GM12878 (cell line): ENCODE measurements at regions not wholly inside any gene's neighbourhood (a gene's known extent, or its start where the extent isn't known, plus 50 kb on each side); places are given as distances from the start of the nearest gene placed in this dataset.

Source experiments
- ATAC-seq: fragments of 200-7000 bp; cut with Tn5 transposase; 3 replicates; pipeline ENCODE4 v1.9.1; 2020; ENCODE audit warnings: mild to moderate bottlenecking, moderate library complexity
- BruUV-seq: library from RNA; stranded (reverse); fragments of 400-500 nt; replicated peaks from 2 replicates; lab custom pipeline; 2021; lab: Mats Ljungman, UMichigan
- CTCF ChIA-PET: fragments of 300-600 bp; sonication (Branson Sonifier 250); formaldehyde crosslinking; extraction: SDS; loops from one replicate; lab custom pipeline; 2021; ENCODE audit warnings: inconsistent platforms; lab: Yijun Ruan, JAX
- POLR2A ChIA-PET: fragments of 350-600 bp; formaldehyde crosslinking; extraction: SDS; loops from one replicate; lab custom pipeline; 2021; ENCODE audit warnings: inconsistent platforms; lab: Charles Lee
- RAD21 ChIA-PET: fragments of 300-600 bp; sonication (Branson Sonifier 250); formaldehyde crosslinking; loops from one replicate; lab custom pipeline; 2023; ENCODE audit warnings: antibody characterized with exemption; ENCODE audit not compliant: unreplicated experiment; lab: Charles Lee
- SMC1A ChIA-PET: fragments of 300-600 bp; sonication (Branson Sonifier 250); formaldehyde crosslinking; loops from one replicate; lab custom pipeline; 2023; ENCODE audit not compliant: unreplicated experiment, uncharacterized antibody; lab: Charles Lee
- DNase-seq: peaks from one replicate; pipeline ENCODE4 v3.0.0-alpha.2; 2011; ENCODE audit warnings: low read depth, low spot score
- FAIRE-seq: peaks from 3 replicates; lab custom pipeline; 2011; peaks lifted over from hg19 to GRCh38; lab: Jason Lieb, UNC
- H2AFZ ChIP-seq: 2 replicates; pipeline ENCODE4 v1.6.0; 2011; ENCODE audit warnings: low read depth, low read length, control low read depth; ENCODE audit not compliant: control insufficient read depth
- H3K27ac ChIP-seq: 2 replicates; pipeline ENCODE4 v1.5.1; 2011; ENCODE audit warnings: control low read depth; ENCODE audit not compliant: control insufficient read depth, insufficient read depth
- H3K27me3 ChIP-seq, 2 experiments: replicated peaks in 1 of 2; 2 replicates each; pipeline versions ENCODE4 v1.6.0 to v1.6.1; 2011; ENCODE audit warnings: low read length in 1 of 2; ENCODE audit not compliant: control insufficient read depth in 2 of 2, insufficient read depth in 2 of 2
- H3K36me3 ChIP-seq, 2 experiments: 2 replicates each; pipeline ENCODE4 v1.5.1; 2011; ENCODE audit warnings: low read length in 1 of 2; ENCODE audit not compliant: control insufficient read depth in 2 of 2, insufficient read depth in 2 of 2
- H3K4me1 ChIP-seq: 2 replicates; pipeline ENCODE4 v1.6.1; 2011; ENCODE audit warnings: mild to moderate bottlenecking, low read length, moderate library complexity, mixed read lengths; ENCODE audit not compliant: control insufficient read depth, insufficient read depth
- H3K4me2 ChIP-seq: 2 replicates; pipeline ENCODE4 v1.6.0; 2011; ENCODE audit warnings: control low read depth; ENCODE audit not compliant: control insufficient read depth, insufficient read depth
- H3K4me3 ChIP-seq: fragments of 200-600 bp; sonication (generic); 2 replicates; pipeline ENCODE4 v1.5.1; 2016
- H3K79me2 ChIP-seq: 2 replicates; pipeline ENCODE4 v1.6.0; 2011; ENCODE audit warnings: low read length; ENCODE audit not compliant: control insufficient read depth, insufficient read depth
- H3K9ac ChIP-seq: 2 replicates; pipeline ENCODE4 v1.8.0; 2011; ENCODE audit warnings: low read length, control low read depth, mixed read lengths; ENCODE audit not compliant: control insufficient read depth, insufficient read depth
- H3K9me3 ChIP-seq: replicated peaks from 3 replicates; pipeline ENCODE4 v1.5.1; 2011; ENCODE audit warnings: mild to moderate bottlenecking, low read length; ENCODE audit not compliant: control insufficient read depth, insufficient read depth
- H4K20me1 ChIP-seq: 2 replicates; pipeline ENCODE4 v1.6.0; 2011; ENCODE audit not compliant: control insufficient read depth, insufficient read depth
- CHD1 ChIP-seq: IDR thresholded peaks from 2 replicates; pipeline ENCODE4 v1.6.1; 2012; ENCODE audit warnings: low read depth, low read length, improper control_type of control experiment
- FOXM1 ChIP-seq: IDR thresholded peaks from 2 replicates; pipeline ENCODE4 v1.6.1; 2012; ENCODE audit warnings: low read depth, mild to moderate bottlenecking, inconsistent platforms, low read length, moderate library complexity
- HCFC1 ChIP-seq: fragments of 150-350 bp; IDR thresholded peaks from 2 replicates; pipeline ENCODE4 v1.6.1; 2014; ENCODE audit warnings: low read length
- JUNB ChIP-seq: IDR thresholded peaks from 2 replicates; pipeline ENCODE4 v1.6.1; 2016; ENCODE audit warnings: antibody characterized with exemption, mild to moderate bottlenecking
- KDM1A ChIP-seq: fragments of 200-600 bp; sonication (generic); IDR thresholded peaks from 2 replicates; pipeline ENCODE4 v1.6.1; 2016; ENCODE audit warnings: borderline replicate concordance
- MYB ChIP-seq: fragments of 150-350 bp; IDR thresholded peaks from 2 replicates; pipeline ENCODE4 v1.6.1; 2014; ENCODE audit warnings: mild to moderate bottlenecking, low read depth, low read length, borderline replicate concordance
- NR2C1 ChIP-seq: fragments of 450-650 bp; IDR thresholded peaks from 2 replicates; pipeline ENCODE4 v1.6.1; 2017; ENCODE audit warnings: antibody characterized with exemption, mild to moderate bottlenecking, moderate library complexity
- PBX3 ChIP-seq: IDR thresholded peaks from 2 replicates; pipeline ENCODE4 v1.6.1; 2011; ENCODE audit warnings: mild to moderate bottlenecking, low read depth, low read length, moderate library complexity; ENCODE audit not compliant: insufficient replicate concordance
- POLR2AphosphoS5 ChIP-seq: IDR thresholded peaks from 2 replicates; pipeline ENCODE4 v1.6.1; 2011; ENCODE audit warnings: mild to moderate bottlenecking, low read length, inconsistent platforms
- RCOR1 ChIP-seq: conservative IDR thresholded peaks from 2 replicates; pipeline ENCODE4 v1.6.1; 2012; ENCODE audit warnings: low read depth, low read length, improper control_type of control experiment
- RFX5 ChIP-seq: IDR thresholded peaks from 2 replicates; pipeline ENCODE4 v1.6.1; 2011; ENCODE audit warnings: low read depth, low read length, improper control_type of control experiment
- SMARCA5 ChIP-seq: fragments of 450-650 bp; IDR thresholded peaks from 2 replicates; pipeline ENCODE4 v1.6.1; 2017; ENCODE audit warnings: mild to moderate bottlenecking
- SREBF1 ChIP-seq: IDR thresholded peaks from 2 replicates; pipeline ENCODE4 v1.6.1; 2012; ENCODE audit warnings: mild to moderate bottlenecking, low read length
- STAT1 ChIP-seq: fragments of 450-650 bp; conservative IDR thresholded peaks from 2 replicates; pipeline ENCODE4 v1.6.1; 2014; ENCODE audit warnings: antibody characterized with exemption, mild to moderate bottlenecking
- USF2 ChIP-seq: IDR thresholded peaks from 2 replicates; pipeline ENCODE4 v1.6.1; 2011; ENCODE audit warnings: low read depth, low read length, improper control_type of control experiment, borderline replicate concordance
- WGBS: methylation state at CpG from one replicate; pipeline ENCODE4 v1.1.6; 2016; ENCODE audit warnings: low lambda C conversion rate; ENCODE audit not compliant: insufficient replicate concordance, insufficient coverage; ENCODE audit errors: missing lambda C conversion rate; 5-methylcytosine and 5-hydroxymethylcytosine counted together
- in situ Hi-C: fragments of 300-500 bp; cut with MboI; formaldehyde crosslinking; loops from 9 replicates; pipeline ENCODE4 v1.14.3; 2018; ENCODE audit warnings: mixed read lengths
- intact Hi-C: fragments of 100-400 bp; cut with micrococcal nuclease; formaldehyde crosslinking; loops from one replicate; pipeline ENCODE4 v1.14.2; 2022; ENCODE audit not compliant: unreplicated experiment
- TF ChIP-seq, protein P1 (sequence below): fragments of 450-650 bp; conservative IDR thresholded peaks from 2 replicates; pipeline ENCODE4 v1.6.1; 2017; ENCODE audit warnings: mild to moderate bottlenecking, moderate library complexity
- TF ChIP-seq, protein P2 (sequence below): IDR thresholded peaks from 2 replicates; pipeline ENCODE4 v1.6.1; 2012; ENCODE audit warnings: low read length, inconsistent platforms

GRCh38 chr6:167703781-167704180, 122.9 kb upstream of the AFDN start:
- Histone ChIP-seq H3K27ac (no peak overlapping the region), H2AFZ (no peak overlapping the region), H4K20me1 (no peaks in the 10 kb centered on the region), H3K4me1 (peaks cover 19% of the 10 kb centered on the region), H3K9ac (no peak overlapping the region), H3K79me2 (no peaks in the 10 kb centered on the region), H3K27me3 (peaks cover 5 to 6% of the 10 kb centered on the region in 2 experiments), H3K4me2 (no peak overlapping the region), H3K4me3 (no peak overlapping the region), H3K36me3 (no peaks in the 10 kb centered on the region), H3K9me3 (no peaks in the 10 kb centered on the region)
- 76% methylated on average over 9 of the region's 10 CpGs for WGBS
- intact Hi-C loops, result no loop called here
- ChIA-PET CTCF (no interaction called here), POLR2A (interaction anchor here (0.6 kb wide), 1 partner anchor 127 kb away, joined by 3 read pairs; no protein-coding TSS in a partner anchor), SMC1A (no interaction called here), RAD21 (no interaction called here)
- in situ Hi-C loops, result no loop called here
- no peak for TF ChIP-seq USF2
- TF ChIP-seq FOXM1, result no peak
- TF ChIP-seq, protein P1, sequence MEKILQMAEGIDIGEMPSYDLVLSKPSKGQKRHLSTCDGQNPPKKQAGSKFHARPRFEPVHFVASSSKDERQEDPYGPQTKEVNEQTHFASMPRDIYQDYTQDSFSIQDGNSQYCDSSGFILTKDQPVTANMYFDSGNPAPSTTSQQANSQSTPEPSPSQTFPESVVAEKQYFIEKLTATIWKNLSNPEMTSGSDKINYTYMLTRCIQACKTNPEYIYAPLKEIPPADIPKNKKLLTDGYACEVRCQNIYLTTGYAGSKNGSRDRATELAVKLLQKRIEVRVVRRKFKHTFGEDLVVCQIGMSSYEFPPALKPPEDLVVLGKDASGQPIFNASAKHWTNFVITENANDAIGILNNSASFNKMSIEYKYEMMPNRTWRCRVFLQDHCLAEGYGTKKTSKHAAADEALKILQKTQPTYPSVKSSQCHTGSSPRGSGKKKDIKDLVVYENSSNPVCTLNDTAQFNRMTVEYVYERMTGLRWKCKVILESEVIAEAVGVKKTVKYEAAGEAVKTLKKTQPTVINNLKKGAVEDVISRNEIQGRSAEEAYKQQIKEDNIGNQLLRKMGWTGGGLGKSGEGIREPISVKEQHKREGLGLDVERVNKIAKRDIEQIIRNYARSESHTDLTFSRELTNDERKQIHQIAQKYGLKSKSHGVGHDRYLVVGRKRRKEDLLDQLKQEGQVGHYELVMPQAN, result no peak
- TF ChIP-seq MYB, result no peak
- no peak for TF ChIP-seq SREBF1
- no peak for TF ChIP-seq NR2C1
- no peak for TF ChIP-seq CHD1
- no peak for TF ChIP-seq POLR2AphosphoS5
- TF ChIP-seq HCFC1, result no peak
- no peak for TF ChIP-seq RFX5
- TF ChIP-seq RCOR1, result no peak
- no peak for TF ChIP-seq SMARCA5
- TF ChIP-seq STAT1, result no peak
- TF ChIP-seq, protein P2, sequence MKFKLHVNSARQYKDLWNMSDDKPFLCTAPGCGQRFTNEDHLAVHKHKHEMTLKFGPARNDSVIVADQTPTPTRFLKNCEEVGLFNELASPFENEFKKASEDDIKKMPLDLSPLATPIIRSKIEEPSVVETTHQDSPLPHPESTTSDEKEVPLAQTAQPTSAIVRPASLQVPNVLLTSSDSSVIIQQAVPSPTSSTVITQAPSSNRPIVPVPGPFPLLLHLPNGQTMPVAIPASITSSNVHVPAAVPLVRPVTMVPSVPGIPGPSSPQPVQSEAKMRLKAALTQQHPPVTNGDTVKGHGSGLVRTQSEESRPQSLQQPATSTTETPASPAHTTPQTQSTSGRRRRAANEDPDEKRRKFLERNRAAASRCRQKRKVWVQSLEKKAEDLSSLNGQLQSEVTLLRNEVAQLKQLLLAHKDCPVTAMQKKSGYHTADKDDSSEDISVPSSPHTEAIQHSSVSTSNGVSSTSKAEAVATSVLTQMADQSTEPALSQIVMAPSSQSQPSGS, result no peak
- no peak for TF ChIP-seq JUNB
- no peak for TF ChIP-seq KDM1A
- no peak for TF ChIP-seq PBX3
- no TSS peak for BruUV-seq
- FAIRE-seq, result no peak
- ATAC-seq, result no peak
- DNase-seq, result no peak
